ENCODE measurements at regions not wholly inside any gene's neighbourhood (a gene's known extent, or its start where the extent isn't known, plus 50 kb on each side); places are given as distances from the start of the nearest gene placed in this dataset.

- DNase-seq (no peak), ATAC-seq (no peak)
- intact Hi-C loops (cut with micrococcal nuclease), result no loop called here
Measured at GRCh38 chr5:2178071-2178477, 295.3 kb upstream of the IRX4 start.

DNA sequence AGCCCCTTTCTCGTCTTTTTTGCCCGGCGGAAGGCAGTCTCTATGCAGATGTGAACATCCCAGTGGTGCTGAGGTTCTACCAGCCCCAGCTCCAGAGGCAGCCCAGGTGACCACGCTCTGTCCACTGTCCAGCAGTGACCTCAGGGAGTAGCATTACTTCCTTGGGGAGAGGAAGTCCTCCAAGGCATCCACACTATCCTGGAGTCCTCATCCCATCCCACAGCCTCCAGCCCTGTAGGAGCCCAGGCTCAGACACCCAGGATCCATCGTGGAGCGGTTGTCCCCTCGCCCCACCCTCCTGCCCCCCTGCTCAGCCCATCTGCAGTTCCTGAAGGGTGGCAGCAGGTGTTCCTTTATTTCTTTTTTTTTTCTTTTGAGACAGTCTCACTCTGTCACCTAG lies 294.5 kb upstream of the IRX4 start:
- ATAC-seq (no peak), DNase-seq (no peak)
- intact Hi-C loops (cut with micrococcal nuclease), result no loop called here

GRCh38 chr5:2176581-2176980 lies 293.9 kb upstream of the IRX4 start:
- DNase-seq, result no peak
- intact Hi-C loops (cut with micrococcal nuclease), result no loop called here
- no peak for ATAC-seq

DNA sequence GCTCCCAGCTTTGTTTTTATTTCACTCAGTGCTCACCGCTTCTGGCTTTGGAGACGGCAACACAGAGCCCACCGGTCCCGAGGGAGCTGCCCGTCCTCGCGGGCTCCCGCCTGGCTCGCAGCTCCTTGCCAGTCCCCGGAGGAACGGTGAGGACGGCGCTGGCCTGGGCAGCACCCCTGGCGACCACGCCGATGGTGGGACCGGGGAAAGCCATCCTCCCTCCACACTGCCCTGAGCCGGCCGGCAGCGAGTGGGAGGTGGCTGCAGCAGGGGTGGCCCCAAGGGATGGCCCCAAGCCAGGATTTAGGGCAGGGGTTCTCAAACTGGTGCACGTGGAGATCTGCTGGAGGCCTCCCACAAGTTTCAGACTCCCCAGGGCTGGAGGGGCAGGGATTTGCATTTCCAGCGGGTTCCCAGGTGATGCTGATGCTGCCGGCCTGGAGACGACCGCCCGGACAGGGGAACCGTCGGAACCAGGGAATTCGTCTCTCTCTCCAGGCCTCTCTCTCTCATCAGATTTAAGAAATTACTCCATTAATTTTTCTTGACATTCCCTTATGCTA lies 293.2 kb upstream of the IRX4 start:
- no peak for ATAC-seq
- no peak for DNase-seq
- intact Hi-C loops (cut with micrococcal nuclease), result no loop called here

DNA sequence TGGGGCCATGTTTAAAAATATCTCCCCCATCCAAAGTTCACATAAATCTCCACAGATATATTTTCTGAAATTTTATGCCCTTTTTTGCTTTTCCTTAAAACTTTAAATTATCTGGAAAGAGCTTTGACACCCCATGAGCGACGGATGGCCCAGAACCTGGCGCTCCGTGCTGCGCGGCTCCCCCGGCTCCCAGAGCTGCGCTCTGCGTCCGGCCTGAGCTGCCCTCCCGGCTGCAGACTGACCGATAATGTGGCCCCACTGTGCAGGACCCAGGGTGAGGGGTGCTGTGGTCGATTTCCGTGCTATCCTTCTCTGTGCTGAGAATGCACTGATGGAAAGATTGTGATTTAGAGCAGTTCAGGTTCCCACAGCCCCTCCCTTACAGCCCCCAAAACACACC lies 292.3 kb upstream of the IRX4 start:
- intact Hi-C loops (cut with micrococcal nuclease), result no loop called here
- no peak for ATAC-seq
- no peak for DNase-seq

DNA sequence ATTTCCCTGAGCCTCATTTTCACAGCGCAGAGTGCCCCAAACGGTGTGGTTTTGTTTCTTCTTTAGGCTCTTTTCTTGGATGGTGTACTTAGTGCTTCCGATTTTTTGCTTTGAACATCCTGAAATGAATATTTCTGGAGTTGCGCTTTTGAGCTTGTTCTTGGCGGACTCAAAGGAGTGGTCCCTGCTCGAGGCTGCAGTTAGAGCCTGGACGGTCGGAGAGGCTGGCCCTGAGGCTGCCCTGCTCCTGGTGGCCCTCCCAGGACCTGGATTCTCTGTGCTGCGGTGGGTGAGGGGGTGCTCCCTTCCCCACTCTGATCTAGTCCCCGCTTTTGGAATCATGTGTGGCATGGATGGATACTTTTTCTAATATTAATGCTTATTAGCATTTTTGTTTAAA lies 291.8 kb upstream of the IRX4 start:
- no peak for DNase-seq
- ATAC-seq, result no peak
- intact Hi-C loops (cut with micrococcal nuclease), result no loop called here

GRCh38 chr5:2173151-2173834 lies 290.6 kb upstream of the IRX4 start:
- ATAC-seq (no peak), DNase-seq (no peak)
- intact Hi-C loops (cut with micrococcal nuclease), result no loop called here

GRCh38 chr5:2172471-2172870 lies 289.7 kb upstream of the IRX4 start:
- DNase-seq, result no peak
- intact Hi-C loops (cut with micrococcal nuclease), result no loop called here
- ATAC-seq, result no peak

- ATAC-seq (no peak), DNase-seq (no peak)
- intact Hi-C loops (cut with micrococcal nuclease), result no loop called here
Measured at GRCh38 chr5:2170761-2171160, 288.0 kb upstream of the IRX4 start.

DNA sequence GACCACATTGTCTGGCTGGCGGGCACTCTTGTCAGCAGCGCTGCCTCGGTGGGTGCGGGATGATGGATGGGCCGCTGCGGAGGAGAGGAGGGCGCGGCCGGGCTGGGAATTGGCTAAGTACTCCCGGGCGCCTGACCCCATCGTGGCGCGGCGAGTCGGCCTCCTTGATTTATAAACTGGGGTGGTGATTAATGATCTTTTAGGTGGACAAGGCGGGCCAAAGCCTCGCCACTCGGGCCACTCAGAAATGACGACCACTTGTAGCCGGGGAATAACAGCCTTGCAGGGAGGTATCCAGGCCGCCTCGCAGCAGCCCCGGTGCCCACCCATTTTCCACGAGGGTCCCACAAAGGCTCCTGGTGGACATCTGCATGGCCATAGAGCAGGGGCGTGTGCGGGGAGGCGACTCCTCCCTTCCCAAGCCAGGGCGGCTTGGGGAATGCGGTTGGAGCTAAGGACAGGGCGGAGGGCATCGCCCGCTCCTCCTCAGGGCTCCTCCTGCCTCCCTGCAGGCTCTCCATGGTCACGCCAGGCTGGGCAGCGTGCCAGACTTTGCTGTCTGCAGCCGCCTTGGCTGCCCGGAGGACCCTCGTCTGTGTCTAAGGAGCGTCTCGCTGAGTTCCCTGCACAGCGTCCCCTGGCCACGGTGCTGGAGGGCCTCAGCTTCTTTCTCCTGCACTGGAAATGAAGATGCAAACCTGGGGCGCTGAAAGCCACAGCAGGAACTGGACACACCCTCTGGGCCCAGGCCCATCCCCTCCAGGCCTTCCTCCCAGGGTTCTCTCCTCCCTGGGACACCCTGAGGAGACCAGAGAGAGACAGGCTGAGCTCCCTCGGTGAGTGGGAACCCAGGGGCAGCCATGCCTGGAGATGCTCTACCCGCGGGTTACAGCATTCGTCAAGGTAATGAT lies 287.4 kb upstream of the IRX4 start:
- intact Hi-C loops (cut with micrococcal nuclease), result no loop called here
- DNase-seq (no peak), ATAC-seq (no peak)

GRCh38 chr5:2169430-2169808 lies 286.7 kb upstream of the IRX4 start:
- ATAC-seq (no peak), DNase-seq (no peak)
- intact Hi-C loops (cut with micrococcal nuclease), result no loop called here

GRCh38 chr5:2168601-2169429 lies 286.1 kb upstream of the IRX4 start:
- ATAC-seq (no peak), DNase-seq (no peak)
- intact Hi-C loops (cut with micrococcal nuclease), result no loop called here

DNA sequence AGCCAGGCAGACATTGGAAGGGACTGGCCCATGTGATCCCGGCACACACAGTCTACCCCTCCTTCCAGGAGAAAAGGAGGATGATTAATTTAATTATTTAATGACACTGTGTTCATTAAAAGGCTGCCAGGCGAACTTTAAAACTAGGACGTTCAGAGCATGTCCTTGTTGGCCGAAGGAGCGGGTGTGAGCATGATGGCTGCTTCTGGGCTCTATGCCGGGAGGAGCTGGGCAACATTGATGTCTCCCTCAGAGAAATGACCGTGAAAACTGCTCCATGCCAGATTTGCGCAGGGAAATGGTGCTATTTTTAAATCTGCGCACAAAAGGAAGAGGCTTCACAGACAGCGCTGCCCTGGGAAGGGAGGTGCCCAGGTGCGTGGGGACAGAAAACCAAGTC lies 284.9 kb upstream of the IRX4 start:
- intact Hi-C loops (cut with micrococcal nuclease), result no loop called here
- no peak for ATAC-seq
- no peak for DNase-seq

DNA sequence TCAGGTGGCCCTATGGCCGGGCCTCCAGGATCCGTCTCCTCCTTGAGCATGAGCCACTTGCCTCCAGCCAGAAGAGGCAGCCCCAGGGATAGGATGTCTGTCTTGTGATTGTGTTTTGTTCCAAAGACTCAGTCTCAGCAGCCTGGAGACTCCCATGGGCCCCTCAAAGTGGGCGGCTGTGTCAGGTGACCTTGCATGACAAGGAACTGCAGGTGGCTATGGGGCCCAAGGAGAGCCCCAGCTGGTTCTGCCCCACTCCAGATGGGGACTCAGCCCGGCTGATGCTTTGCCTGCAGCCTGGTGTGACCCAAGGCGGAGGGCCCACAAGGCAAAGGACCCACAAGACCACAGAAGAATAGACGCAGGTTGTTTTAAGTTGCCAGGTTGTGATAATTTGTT lies 284.3 kb upstream of the IRX4 start:
- no peak for DNase-seq
- intact Hi-C loops (cut with micrococcal nuclease), result no loop called here
- no peak for ATAC-seq

DNA sequence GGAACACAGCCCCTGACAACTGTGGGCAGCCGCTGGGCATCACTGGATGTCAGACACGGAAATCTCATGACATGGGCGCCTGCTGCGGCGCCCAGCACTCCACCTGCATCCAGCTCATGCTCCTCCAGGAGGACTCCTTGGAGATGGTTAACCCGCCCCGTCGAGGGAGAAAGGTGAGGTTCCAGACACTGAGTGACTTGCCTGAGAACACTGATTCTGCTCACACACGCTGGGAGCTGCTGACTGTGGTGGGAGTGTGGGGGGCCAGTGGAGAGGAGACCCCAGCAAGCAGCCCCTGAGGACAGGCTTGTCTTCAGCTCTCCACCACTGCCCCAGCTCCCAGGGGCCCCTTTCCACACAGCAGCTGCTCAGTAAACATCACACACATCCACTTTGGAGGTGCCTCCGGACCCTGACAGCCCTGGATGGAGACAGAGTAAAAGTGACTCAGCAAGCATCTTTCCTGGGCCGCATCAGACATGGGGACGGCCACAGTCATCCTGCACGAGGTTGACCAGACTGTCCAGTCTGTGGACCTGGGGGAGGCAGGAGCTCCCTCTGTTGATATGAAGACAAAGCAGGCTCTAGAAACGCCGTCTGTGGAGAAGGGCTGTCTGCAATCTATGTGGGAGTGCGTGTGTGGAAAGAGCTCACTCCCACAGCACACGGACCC lies 283.7 kb upstream of the IRX4 start:
- intact Hi-C loops (cut with micrococcal nuclease), result no loop called here
- no peak for DNase-seq
- ATAC-seq, result no peak

GRCh38 chr5:2165615-2166305 lies 283.0 kb upstream of the IRX4 start:
- DNase-seq (no peak), ATAC-seq (no peak)
- intact Hi-C loops (cut with micrococcal nuclease), result no loop called here

DNA sequence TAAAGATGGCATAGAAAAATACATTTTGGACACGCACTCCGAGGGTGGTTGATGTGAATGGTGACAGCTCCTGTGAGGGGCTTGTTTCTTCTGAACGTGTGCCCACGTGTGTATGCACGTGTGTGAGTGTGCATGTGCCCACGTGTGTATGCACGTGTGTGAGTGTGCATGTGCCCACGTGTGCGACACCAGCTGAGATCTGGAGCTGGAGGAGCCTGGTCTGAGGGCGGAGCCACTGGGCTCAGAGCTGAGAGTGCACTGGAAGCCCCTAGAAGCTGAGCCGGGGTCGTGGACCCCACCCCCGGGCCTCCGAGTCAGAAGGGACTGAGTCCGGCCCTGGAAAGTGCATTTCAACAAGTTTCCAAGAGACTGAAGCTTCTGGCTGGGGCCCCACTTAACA lies 282.5 kb upstream of the IRX4 start:
- DNase-seq (no peak), ATAC-seq (no peak)
- intact Hi-C loops (cut with micrococcal nuclease), result no loop called here

DNA sequence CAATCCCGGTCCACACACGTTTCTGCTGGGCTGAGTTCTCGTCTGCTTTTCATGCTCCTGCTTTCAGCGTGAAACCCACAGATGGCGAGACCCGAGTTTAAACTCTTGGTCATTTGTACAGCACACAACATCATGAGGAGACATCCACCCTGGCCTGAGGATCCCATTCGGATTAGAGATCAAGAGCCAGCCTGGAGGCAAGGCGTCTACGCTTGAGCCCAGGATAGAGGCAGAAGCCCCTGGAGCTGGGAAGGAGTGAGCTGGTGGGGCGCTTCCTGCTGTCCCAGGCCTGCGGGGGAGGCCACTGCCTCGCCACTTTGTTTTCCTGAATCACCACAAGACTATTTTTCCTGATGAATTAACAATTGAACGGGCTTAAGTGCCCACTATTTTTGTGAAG lies 281.9 kb upstream of the IRX4 start:
- intact Hi-C loops (cut with micrococcal nuclease), result no loop called here
- no peak for DNase-seq
- no peak for ATAC-seq
